DMS53 treated with DMSO at 0.1 percent for 48 hours (cell line): ENCODE measurements at regions not wholly inside any gene's neighbourhood (a gene's known extent, or its start where the extent isn't known, plus 50 kb on each side); places are given as distances from the start of the nearest gene placed in this dataset.
A peak's percentile ranks its signal among the peaks of the same experiment; 100 is the strongest.

Experiments used
- DNase-seq: peaks from one replicate; lab custom pipeline; 2025; ENCODE audit not compliant: unreplicated experiment; lab: John Stamatoyannopoulos, UW

DNA sequence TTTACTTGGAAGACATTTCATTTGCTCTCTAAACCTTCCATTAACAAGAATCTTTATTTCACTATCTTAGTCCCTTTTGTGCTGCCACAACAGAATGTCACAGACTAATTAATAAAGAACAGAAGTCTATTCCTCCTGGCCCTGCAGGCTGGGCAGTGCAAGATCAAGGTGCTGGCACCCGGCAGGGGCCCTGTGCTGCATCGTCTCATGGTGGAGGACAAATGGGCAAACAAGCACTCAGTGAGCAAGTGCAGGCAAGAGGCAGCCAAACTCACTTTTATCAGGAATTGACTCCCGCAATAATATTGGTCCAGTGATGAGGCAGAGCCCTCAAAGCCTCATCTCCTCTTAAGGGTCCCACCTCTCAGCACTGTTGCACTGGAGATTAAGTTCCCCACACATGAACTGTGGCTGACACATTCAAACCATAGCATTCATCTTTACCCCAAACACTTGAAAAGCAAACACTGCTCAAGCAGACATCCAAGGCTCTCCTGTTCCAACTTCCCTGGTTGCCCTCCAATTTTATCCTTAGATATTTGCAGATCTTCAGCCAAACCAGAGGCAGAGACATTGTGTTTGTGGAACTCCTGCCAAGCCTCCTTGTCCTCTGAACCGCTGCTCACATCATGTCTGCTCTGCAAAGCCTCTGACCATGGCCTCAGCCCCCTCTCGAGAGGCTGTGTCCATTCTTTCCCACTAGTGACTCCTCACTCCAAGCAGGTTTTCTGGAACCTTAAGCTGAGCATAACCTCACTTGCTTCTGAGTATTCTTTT is 404.4 kb upstream of the SOX11 start:
- DNase-seq, result no peak

DNA sequence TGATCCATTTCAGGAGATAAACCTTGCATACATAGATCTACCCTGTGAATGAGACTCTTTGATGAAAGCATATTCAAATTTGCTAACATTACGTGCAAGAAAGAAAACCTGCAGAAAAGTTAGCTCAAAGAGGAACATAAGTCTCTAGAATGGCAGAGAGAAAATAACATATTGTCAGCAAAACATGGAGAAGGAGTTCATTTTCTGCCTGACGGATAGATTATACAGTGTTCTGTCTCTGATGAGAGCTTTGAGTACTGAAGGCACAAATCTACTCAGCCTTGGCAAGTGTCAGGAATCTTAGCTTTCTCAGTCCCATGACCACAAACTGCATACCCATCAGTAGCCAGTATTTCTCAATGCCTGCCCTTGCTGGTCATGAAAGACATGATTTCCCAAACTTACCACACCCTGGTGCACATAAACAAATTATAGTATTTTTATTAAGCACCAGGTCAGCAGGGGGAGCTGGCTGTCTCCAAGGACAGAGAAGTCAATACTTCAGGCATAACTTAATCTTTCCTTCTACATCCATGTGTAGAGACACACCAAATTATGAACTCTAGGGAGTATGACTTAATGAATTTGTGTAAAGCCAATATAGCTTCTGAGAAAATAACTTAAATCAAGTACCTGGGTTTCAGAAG is 401.2 kb upstream of the SOX11 start:
- no peak for DNase-seq

DNA sequence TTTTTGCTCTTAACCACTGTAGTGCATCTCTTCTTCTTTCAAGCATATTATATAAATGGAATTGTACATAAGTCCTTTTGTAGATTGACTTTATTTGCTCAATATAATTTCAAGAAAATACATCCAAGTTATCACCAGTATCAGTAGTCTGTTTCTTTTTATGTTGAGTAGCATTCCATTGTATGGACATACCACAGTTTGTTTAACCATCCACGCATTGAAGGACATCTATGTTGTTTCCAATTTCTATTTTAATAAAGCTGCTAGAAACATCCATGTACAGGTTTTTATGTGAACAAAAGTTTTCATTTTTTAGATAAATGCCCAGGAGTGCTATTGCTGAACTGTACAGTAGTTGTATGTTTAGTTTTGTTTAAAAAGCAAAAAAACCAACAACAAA is 387.5 kb upstream of the SOX11 start:
- no peak for DNase-seq

DNA sequence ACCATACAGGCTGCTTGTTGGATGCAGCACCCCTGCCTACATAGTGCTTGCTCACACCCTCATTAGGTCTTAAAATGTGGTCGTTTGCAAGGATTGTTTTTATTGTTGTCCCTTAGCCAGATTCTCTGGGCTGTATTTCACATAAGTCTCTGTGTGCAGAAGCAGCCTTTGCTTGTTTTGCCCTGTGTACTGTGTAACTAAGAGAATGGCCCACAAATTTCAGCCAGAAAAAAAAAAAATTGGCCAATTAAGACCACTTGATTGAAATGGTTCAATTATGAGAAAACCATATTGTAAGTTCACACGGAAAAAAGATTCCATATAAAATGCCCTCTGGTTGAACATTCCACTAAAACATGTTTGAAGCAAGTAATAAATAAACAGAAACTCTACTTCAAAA is 377.1 kb upstream of the SOX11 start:
- DNase-seq, result no peak

DNA sequence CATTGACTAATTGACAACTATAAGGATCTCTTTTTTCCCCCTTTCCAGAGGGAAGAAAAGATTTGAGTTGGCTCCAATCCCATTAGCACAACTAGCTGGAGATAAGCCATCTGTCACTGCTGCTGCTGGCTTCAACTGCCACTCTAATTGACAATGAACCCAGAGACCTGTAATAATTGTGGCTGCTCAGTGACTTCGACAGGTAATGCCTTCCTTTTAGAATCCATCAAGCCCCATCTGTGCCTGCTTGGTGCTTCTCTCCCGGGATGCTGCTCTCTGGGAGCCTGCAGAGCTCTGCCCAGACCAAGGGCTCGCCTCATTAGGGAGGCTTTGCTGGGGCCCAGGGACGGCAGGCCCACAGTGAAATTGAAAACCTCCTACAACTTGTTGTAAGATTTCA is 376.7 kb upstream of the SOX11 start:
- DNase-seq, result no peak

DNA sequence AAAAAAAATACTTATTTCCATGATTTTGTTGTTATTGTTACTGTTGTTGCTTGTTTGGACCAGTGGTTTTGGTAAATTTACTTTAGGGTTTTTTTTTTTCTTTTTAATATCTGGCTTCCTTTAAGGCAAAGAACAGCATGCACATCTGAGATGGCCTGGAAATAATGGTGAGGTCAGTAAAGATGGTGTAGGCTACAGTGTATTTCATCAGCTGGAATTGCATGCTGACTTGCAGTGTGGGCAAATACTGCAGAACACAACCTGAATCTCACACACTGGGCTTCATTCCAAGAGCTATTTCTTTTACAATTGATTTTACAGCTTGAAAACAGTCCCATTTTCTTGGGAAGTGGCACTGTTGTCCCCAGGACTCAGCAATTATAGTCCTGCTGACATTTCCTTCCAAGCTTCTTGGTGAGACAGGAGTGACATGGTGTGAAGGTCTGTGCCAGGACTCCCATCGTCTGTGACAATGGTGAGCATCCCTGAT is 376.1 kb upstream of the SOX11 start:
- DNase-seq, result no peak

DNA sequence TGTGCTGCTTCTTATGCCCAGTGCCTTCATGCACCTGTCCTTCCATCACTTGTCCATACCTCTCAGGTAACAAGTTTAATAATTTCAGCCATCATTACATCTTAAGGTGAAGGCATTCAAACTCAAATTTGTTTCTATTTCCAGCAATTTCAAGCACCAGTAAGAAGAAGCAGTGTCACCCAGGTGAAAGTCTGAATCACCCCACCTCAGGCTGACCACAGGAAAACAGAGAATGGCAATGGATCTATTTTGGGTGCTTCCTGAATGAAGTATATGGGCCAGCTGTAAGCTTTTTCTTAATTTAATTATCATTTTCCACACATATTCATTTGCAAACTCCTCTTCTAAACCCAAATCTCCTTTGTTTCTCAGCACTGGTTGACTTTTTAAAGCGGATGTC is 372.7 kb upstream of the SOX11 start:
- no peak for DNase-seq

DNA sequence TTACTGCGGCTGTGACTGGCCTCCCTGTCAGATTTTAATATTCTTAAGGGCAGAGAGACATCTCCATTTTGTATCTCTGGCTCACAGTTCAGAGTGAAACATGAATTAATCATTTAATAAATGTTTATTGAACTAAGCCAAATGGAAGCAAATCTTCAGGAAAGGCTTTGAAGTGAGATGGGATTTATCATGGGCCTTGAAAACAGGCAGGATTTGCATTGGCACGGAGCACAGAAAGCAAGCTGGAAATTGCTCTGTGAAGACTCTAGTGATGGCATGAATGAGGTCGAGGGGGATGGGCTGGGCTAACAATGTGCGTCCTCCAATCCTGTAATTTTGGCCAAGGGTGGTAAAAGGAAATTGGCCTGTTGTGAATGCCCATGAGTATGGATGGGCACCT is 369.8 kb upstream of the SOX11 start:
- no peak for DNase-seq

DNA sequence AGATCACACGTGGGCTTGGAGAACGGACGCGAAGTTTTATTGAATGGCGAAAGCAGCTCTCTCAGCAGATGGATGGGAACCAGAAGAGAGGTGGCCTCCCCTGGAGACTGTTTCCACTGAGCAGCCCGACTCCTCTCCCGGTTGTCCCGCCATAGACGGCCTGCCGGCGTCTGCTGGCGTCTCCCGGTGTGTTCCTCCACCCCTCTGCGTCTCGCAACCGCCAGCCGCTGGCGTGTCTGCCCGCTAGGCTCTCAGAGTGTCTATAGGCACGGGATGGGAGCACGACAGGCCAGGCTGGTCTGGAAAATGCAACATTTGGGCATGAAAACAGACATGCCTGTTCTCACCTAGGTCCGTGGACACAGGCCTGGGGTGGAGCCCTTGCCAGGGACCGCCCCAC is 366.7 kb upstream of the SOX11 start:
- peak; percentile 28 for DNase-seq

DNA sequence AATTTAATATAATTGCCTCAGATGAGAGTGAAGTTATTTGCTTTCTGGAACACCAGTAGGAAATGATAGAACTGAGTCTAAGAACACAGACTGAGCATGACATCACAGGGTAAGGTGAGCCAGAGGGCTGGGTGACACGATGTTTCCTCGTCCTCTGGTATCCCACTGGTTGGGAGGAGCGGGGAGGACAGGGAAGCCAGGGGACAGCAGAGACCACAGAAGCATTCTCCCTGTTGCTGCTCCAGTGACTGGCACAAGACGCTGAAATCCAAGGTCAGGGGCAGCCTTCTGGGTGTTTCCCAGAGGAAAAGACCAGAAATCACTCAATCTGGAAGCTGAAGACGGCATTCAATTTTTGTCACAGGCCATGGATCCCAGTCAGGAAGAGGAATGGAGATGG is 363.4 kb upstream of the SOX11 start:
- no peak for DNase-seq

DNA sequence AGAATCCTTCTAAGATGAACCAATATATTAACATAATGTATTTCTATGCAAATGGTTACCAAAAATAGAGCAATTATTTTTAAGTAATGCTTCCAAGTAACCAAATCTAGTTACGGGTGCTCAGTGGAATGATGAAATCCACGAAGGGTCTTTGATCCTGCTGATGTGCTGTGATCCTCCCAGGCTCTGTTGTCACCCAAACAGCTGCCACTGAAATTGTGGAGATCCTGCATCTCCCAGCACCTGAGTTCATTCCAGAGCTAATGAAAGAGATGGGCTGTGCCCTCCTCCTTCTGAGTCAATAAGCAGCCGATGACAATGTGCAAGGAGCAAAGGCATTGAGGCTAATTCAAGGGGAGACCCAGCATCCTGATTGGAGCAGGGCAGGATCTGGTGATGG is 362.4 kb upstream of the SOX11 start:
- DNase-seq, result no peak

DNA sequence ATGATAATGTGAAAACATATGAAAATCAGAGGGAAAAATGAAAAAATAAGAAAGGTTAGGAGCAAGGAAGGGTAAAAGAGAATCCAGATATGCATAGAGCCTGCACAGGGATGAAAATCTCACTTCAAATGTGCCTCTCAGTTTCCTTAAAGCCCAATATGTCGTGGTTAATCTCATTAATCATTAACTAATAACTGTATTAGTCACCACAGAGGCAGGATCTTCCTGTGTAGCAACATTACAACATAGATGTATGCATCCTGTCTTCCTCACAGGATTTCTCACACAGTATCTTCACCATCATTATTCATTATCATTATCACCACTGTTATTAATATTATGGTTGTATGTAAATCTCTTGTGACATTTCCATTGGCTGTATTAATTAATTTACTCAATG is 361.2 kb upstream of the SOX11 start:
- DNase-seq, result peak; percentile 66

DNA sequence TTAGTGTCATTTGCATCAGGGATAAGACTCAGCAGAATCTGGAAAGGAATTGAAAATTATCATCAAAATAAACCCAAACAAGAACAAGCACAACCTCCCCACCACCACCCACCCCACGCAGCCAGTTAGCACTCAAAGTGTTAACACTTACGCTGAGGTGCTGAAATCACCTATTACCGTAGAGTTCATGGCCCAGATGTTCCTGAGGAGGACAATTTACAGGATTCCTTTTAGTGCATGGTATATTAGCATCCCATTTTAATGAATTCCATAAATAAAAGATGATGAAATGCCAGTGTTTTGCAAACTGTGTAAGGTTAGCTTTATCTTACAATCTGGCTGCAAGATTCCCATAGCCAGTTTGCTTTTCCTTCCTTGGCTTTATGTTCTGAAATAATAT is 359.3 kb upstream of the SOX11 start:
- no peak for DNase-seq

DNA sequence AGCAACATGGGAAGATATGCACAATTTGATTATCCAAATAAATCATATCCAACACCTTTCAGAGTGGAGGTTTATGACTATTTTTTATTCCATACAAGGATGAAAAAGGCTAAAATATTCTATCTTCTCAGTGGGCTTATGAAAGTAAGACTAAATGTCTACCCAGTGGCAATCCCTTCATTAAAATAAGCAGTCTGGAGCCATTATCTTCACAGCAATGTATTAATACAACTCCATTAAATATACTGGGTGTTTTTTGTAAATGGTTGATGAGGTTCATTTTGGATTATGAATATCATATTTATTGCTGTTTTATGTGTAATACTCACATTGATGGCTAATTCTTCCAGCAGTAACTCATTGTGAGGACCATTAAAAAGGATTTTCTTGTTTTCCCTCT is 352.7 kb upstream of the SOX11 start:
- DNase-seq, result no peak

DNA sequence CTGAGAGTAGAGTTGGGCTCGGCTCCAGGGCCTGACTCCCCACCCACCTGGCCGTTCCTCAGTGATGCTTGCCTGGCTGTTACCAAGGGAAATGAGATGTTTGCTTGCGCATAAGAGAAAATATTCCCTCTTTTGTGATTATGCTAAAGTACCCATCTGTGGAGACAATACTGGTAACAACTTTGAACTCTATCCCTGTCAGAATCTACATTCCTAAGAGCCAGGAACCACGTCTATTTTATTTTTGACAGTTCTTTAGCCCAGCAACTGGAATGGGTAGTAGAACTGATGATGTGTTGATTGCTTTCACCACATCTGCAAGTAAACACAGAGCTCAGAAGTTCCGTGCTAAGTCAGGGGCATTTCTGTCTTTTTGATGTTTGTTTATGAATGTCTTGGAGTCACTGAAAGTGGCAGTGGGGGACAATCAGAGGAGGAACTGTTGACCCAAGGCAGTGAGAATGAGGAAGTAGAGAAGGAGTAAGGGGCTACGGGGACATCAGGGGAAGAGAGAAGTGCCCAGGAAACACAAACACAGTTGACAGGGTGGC is 348.3 kb upstream of the SOX11 start:
- no peak for DNase-seq

DNA sequence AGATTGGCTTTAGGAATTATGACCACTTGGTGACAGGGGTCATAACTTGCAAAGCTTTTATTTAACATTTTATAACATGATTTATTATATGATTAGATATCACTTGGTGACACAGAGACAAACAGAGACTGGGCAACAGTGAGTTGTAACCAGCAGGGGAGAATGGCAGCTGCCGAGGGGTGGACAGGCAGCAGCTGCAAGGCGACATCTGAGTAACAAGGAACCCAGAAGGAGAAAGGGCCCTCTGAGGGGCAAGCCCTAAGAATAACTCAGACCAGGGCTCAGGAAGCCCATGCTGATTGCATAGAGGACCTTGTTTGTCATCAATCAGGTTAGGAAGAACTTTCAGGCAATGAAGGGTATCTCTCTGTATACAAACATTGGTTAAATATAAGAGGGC is 339.9 kb upstream of the SOX11 start:
- DNase-seq, result no peak

DNA sequence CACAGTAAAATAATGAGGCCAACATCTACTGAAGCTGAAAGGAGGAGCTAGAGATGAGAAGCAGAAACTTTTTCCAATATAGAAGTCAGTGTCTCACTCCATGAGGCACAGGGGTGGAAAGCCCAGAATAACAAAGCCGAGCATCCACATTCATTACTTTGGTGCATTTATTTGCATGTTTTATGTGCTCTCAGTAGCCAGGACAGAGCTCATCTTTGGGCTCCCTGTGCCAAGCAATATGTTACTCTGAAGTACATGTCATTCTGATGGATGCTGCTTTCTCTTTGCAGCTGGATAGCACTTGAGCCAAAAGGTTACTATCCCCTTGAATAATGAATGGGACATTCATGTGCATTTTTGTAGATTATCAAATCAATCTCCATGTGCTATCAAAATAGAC is 338.6 kb upstream of the SOX11 start:
- no peak for DNase-seq

DNA sequence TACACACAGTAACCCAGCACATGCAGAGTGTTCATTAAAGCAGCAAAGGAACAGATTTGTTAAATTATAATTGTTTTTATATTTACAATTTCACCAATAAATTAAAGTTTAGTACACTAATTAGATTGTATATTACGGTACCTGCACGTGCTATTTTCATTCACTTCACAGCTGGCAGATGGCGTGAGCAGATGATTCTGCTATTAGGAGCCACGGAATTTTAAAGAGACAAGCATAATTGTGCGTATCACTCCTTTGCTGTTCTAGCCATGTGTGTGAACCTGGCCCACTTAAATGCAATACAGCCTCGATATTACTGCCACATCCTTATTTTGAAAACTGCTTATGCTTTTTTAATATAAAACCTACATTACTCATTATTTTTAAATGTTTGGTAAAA is 332.8 kb upstream of the SOX11 start:
- DNase-seq, result no peak

DNA sequence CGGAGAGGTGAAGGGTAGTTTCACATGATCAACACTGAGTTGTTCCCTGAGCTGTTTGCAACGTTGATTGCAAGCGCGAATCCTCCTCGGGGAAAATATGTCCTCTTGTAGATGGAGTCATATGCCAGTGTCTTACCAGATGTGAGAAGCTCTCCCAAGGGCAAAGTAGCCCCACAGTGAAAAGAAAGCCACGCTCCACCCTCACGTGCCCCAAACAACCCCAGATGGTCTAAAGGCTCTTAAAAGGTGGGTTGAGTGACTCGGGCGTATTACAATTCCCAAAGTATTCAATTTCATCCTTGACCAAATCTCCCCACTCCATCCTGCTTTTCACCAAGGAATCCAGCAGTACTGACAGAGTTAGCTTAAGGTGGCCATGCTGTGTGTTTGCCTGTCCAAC is 332.1 kb upstream of the SOX11 start:
- DNase-seq, result no peak

DNA sequence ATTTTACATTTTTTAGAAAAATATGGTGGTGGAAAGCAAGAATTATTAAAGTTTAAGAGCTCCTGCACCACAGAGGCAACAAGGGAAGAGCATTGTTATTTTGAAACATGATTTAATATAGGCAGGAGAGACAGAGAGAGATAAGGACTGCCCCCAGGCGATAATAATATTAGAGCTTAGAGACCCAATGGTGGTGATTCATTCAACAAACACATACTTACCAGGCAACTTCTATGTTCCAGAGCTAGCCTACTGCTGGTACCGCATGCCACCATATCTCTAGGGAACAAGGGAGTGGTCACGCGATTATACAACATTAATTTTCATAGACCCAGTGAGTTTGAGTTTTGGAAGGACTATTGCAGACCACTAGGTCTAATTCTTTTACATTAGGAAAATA is 327.8 kb upstream of the SOX11 start:
- DNase-seq, result no peak

DNA sequence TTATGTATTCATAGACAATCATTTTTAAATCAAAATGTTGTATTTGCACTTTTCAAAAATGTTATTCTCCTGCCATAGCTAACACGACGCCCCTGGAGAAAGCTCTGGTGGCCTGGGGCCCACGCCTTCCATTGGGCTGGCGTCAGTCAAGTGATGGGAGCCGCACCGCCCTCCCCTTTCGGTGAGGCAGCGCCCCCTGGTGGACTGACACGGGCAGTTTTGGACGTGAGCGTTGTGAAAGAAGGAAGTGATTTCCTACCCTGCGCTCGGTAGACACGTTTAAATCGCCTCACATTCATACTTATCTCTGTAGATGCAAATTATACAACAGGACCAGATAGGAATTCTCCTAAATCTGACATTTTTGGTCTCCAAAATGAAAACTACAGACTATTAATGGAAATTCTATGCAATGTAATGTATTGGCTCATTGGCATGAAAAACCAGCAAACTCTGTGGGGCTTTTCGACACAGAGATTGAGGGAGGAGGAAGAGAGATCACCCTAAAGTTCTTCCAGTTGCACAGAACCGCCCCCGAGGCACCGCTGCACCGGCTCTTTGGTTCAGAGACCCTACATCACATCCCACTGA is 326.2 kb upstream of the SOX11 start:
- DNase-seq, result peak; percentile 71

DNA sequence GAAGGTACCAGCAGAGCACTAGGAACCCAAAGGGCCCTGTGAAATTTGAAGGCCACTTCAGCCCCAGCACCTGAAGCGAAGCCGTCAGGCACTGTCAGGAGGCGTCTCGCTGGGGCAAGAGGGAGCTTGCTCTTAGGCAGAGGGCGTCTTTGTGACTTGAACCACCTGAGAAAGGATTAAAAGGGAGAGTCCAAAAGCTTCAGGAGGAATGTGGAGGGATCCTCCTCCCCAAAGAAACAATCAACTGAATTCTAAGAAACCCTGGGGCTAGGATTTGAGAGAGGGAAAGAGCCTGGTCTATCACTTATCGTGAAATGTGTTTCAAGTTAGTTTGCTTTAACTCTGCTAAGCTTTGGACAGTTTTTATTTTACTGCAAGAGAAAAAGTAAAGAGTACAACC is 324.9 kb upstream of the SOX11 start:
- no peak for DNase-seq
